GM23248 (cell line): ENCODE measurements at regions not wholly inside any gene's neighbourhood (a gene's known extent, or its start where the extent isn't known, plus 50 kb on each side); places are given as distances from the start of the nearest gene placed in this dataset.

Experiments
- EZH2 ChIP-seq: fragments of 200-600 bp; sonication (generic); IDR thresholded peaks from 2 replicates; pipeline ENCODE4 v1.6.1; 2018; ENCODE audit warnings: antibody characterized with exemption, mild to moderate bottlenecking; ENCODE audit not compliant: insufficient read depth, poor library complexity, severe bottlenecking
- EZH2phosphoT487 ChIP-seq: fragments of 200-600 bp; sonication (generic); IDR thresholded peaks from 2 replicates; pipeline ENCODE4 v1.6.1; 2018; ENCODE audit warnings: antibody characterized with exemption, moderate library complexity, mild to moderate bottlenecking, low read depth; ENCODE audit not compliant: insufficient read depth

DNA sequence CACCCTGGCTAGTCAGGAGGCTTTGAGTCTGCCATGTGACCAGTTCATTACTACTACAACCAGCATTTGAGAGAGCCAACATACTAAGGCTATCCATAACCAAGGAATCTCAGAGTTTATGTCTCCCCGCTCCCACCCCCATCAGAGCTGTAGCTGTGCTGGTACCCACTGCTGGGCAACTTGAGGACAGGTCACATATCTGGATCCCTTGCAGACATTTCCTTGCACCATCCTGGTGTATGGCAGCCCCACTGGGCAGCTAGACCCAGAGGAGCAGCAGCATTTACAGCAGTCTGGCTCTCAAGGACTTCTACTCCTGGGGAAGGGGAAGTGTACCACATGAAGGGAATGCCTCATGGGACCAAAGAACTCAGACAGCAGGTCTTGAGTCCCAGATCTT is 160.8 kb upstream of the ST8SIA2 start:
- TF ChIP-seq EZH2 (no peak), EZH2phosphoT487 (no peak)
